SK-N-SH (cell line): ENCODE measurements at regions not wholly inside any gene's neighbourhood (a gene's known extent, or its start where the extent isn't known, plus 50 kb on each side); places are given as distances from the start of the nearest gene placed in this dataset.

ENCODE experiments used
- CTCF ChIA-PET: fragments of 300-600, 350-600 bp; formaldehyde crosslinking; extraction: SDS; loops from one replicate; lab custom pipeline; 2021; lab: Yijun Ruan, JAX
- POLR2A ChIA-PET: fragments of 350-600 bp; sonication (Branson Sonifier 250); formaldehyde crosslinking; extraction: SDS; loops from one replicate; lab custom pipeline; 2020; ENCODE audit warnings: antibody characterized with exemption, inconsistent platforms; lab: Yijun Ruan, JAX
- DNase-seq: peaks from one replicate; pipeline ENCODE4 v3.0.0; 2012
- H2AFZ ChIP-seq: fragments of 200-600 bp; sonication (generic); 2 replicates; pipeline ENCODE4 v1.8.1; 2016; ENCODE audit warnings: antibody characterized with exemption, mild to moderate bottlenecking, low read depth
- H3F3A ChIP-seq: fragments of 200-600 bp; sonication (generic); replicated peaks from 2 replicates; pipeline ENCODE3; 2016; ENCODE audit warnings: antibody characterized with exemption, mild to moderate bottlenecking; ENCODE audit not compliant: insufficient read depth
- H3K27ac ChIP-seq, 2 experiments: fragments of 200-500 bp in 1 of 2; fragments of 200-600 bp in 1 of 2; sonication (Bioruptor generic) in 1 of 2; sonication (generic), shearing (Covaris generic) in 1 of 2; 2 replicates each; pipeline versions ENCODE4 v1.5.1 to v1.6.1; 2014 to 2016; ENCODE audit warnings: low read depth in 2 of 2, inconsistent platforms in 1 of 2, low read length in 1 of 2, mild to moderate bottlenecking in 1 of 2, mixed read lengths in 1 of 2
- H3K27me3 ChIP-seq: fragments of 200-600 bp; sonication (generic), shearing (Covaris generic); 2 replicates; pipeline ENCODE4 v1.6.1; 2016; ENCODE audit warnings: mixed run types; ENCODE audit not compliant: insufficient read depth
- H3K36me3 ChIP-seq, 2 experiments: fragments of 200-500 bp in 1 of 2; fragments of 200-600 bp in 1 of 2; sonication (Bioruptor generic) in 1 of 2; sonication (generic) in 1 of 2; replicated peaks in 1 of 2; 2 replicates each; pipeline versions ENCODE3 to v1.5.1; 2014 to 2016; ENCODE audit warnings: low read length in 1 of 2, mild to moderate bottlenecking in 1 of 2; ENCODE audit not compliant: insufficient read depth in 2 of 2, control insufficient read depth in 1 of 2
- H3K4me1 ChIP-seq, 2 experiments: fragments of 200-500 bp in 1 of 2; fragments of 200-600 bp in 1 of 2; sonication (Bioruptor generic) in 1 of 2; sonication (generic), shearing (Covaris generic) in 1 of 2; 2 replicates each; pipeline versions ENCODE4 v1.5.1 to v1.6.1; 2014 to 2016; ENCODE audit warnings: low read depth in 1 of 2, low read length in 1 of 2, mixed run types in 1 of 2; ENCODE audit not compliant: insufficient read depth in 2 of 2, control insufficient read depth in 1 of 2
- H3K4me2 ChIP-seq: fragments of 200-600 bp; sonication (generic), shearing (Covaris generic); 2 replicates; pipeline ENCODE4 v1.6.1; 2017; ENCODE audit warnings: mixed run types
- H3K4me3 ChIP-seq, 2 experiments: fragments of 200-500 bp in 1 of 2; fragments of 200-600 bp in 1 of 2; sonication (Bioruptor generic) in 1 of 2; sonication (generic), shearing (Covaris generic) in 1 of 2; 2 replicates each; pipeline versions ENCODE4 v1.5.1 to v1.8.1; 2014 to 2016; ENCODE audit warnings: low read depth in 2 of 2, inconsistent platforms in 1 of 2, low read length in 1 of 2, mild to moderate bottlenecking in 1 of 2, mixed read lengths in 1 of 2, moderate library complexity in 1 of 2
- H3K79me2 ChIP-seq: fragments of 200-600 bp; sonication (generic); 2 replicates; pipeline ENCODE4 v1.8.1; 2017; ENCODE audit warnings: mild to moderate bottlenecking; ENCODE audit not compliant: insufficient read depth
- H3K9ac ChIP-seq: fragments of 200-600 bp; sonication (generic); 2 replicates; pipeline ENCODE4 v1.6.1; 2017; ENCODE audit warnings: mixed run types
- H3K9me2 ChIP-seq: fragments of 200-600 bp; sonication (generic); 2 replicates; pipeline ENCODE4 v1.6.1; 2017; ENCODE audit warnings: mixed run types
- H3K9me3 ChIP-seq: fragments of 200-600 bp; sonication (generic); 2 replicates; pipeline ENCODE4 v1.6.1; 2017; ENCODE audit warnings: mixed run types, mild to moderate bottlenecking, moderate library complexity
- H4K20me1 ChIP-seq: fragments of 200-600 bp; sonication (generic); 2 replicates; pipeline ENCODE4 v1.6.1; 2017; ENCODE audit warnings: mild to moderate bottlenecking, mixed run types; ENCODE audit not compliant: insufficient read depth
- CHD2 ChIP-seq: fragments of 150-350 bp; IDR thresholded peaks from 2 replicates; pipeline ENCODE4 v1.6.1; 2018; ENCODE audit warnings: low read length; ENCODE audit not compliant: partially characterized antibody
- CTCF ChIP-seq: fragments of 200-600 bp; sonication (generic); IDR thresholded peaks from 2 replicates; pipeline ENCODE4 v1.6.1; 2017; ENCODE audit warnings: antibody characterized with exemption, mild to moderate bottlenecking, moderate library complexity
- ELF1 ChIP-seq: IDR thresholded peaks from 2 replicates; pipeline ENCODE4 v1.4.0; 2012
- EP300 ChIP-seq, 2 experiments: IDR thresholded peaks; 2 replicates each; pipeline versions ENCODE4 v1.4.0 to v1.6.1; 2012; ENCODE audit warnings: borderline replicate concordance in 1 of 2, low read depth in 1 of 2, low read length in 1 of 2
- EZH2phosphoT487 ChIP-seq: fragments of 200-600 bp; sonication (generic); IDR thresholded peaks from 2 replicates; pipeline ENCODE4 v1.6.1; 2017; ENCODE audit warnings: low read depth, mixed run types, mild to moderate bottlenecking, antibody characterized with exemption, moderate library complexity, borderline replicate concordance
- FOSL2 ChIP-seq: IDR thresholded peaks from 2 replicates; pipeline ENCODE4 v1.4.0; 2012; ENCODE audit warnings: low read depth, mild to moderate bottlenecking, moderate library complexity, borderline replicate concordance
- FOXJ3 ChIP-seq: sonication (generic); formaldehyde crosslinking; IDR thresholded peaks from 2 replicates; pipeline ENCODE4 v1.5.1; 2020; ENCODE audit warnings: mild to moderate bottlenecking, missing genetic modification reagents
- FOXM1 ChIP-seq: IDR thresholded peaks from 2 replicates; pipeline ENCODE4 v1.4.0; 2012; ENCODE audit warnings: low read depth, mild to moderate bottlenecking
- GATA2 ChIP-seq: sonication (generic); formaldehyde crosslinking; IDR thresholded peaks from 2 replicates; pipeline ENCODE4 v1.5.0; 2020; ENCODE audit warnings: mild to moderate bottlenecking, missing genetic modification reagents
- IRF3 ChIP-seq: fragments of 150-350 bp; IDR thresholded peaks from 2 replicates; pipeline ENCODE4 v1.6.1; 2016; ENCODE audit warnings: mild to moderate bottlenecking, low read depth, low read length
- JUND ChIP-seq: IDR thresholded peaks from 2 replicates; pipeline ENCODE4 v1.4.0; 2012
- MAX ChIP-seq: IDR thresholded peaks from 2 replicates; pipeline ENCODE4 v1.4.0; 2012; ENCODE audit warnings: low read depth
- MEF2A ChIP-seq: IDR thresholded peaks from 2 replicates; pipeline ENCODE4 v1.4.0; 2012; ENCODE audit warnings: low read depth, borderline replicate concordance
- NFIC ChIP-seq: IDR thresholded peaks from 2 replicates; pipeline ENCODE4 v1.4.0; 2012; ENCODE audit warnings: borderline replicate concordance
- NRF1 ChIP-seq: IDR thresholded peaks from 2 replicates; pipeline ENCODE4 v1.6.1; 2012; ENCODE audit warnings: low read depth, mild to moderate bottlenecking, low read length
- POLR2AphosphoS5 ChIP-seq: IDR thresholded peaks from 2 replicates; pipeline ENCODE4 v1.6.1; 2012; ENCODE audit warnings: low read depth, low read length
- RAD21 ChIP-seq: IDR thresholded peaks from 2 replicates; pipeline ENCODE4 v1.6.1; 2012; ENCODE audit warnings: mild to moderate bottlenecking, low read length
- RCOR1 ChIP-seq: fragments of 150-350 bp; IDR thresholded peaks from 2 replicates; pipeline ENCODE4 v1.6.1; 2017; ENCODE audit warnings: antibody characterized with exemption, low read length
- SIN3A ChIP-seq: IDR thresholded peaks from 2 replicates; pipeline ENCODE4 v1.6.1; 2012; ENCODE audit warnings: low read depth, mild to moderate bottlenecking, low read length, moderate library complexity, borderline replicate concordance
- SMC3 ChIP-seq: IDR thresholded peaks from 2 replicates; pipeline ENCODE4 v1.6.1; 2012; ENCODE audit warnings: low read depth, low read length, improper control_type of control experiment
- TAF1 ChIP-seq: IDR thresholded peaks from 2 replicates; pipeline ENCODE4 v1.6.1; 2012; ENCODE audit warnings: low read depth, mild to moderate bottlenecking, low read length, moderate library complexity, borderline replicate concordance
- TCF12 ChIP-seq: IDR thresholded peaks from 2 replicates; pipeline ENCODE4 v1.4.0; 2012
- TEAD4 ChIP-seq: IDR thresholded peaks from 2 replicates; pipeline ENCODE4 v1.4.0; 2012; ENCODE audit warnings: mild to moderate bottlenecking, borderline replicate concordance; ENCODE audit not compliant: insufficient read depth
- USF1 ChIP-seq: IDR thresholded peaks from 2 replicates; pipeline ENCODE4 v1.4.0; 2012; ENCODE audit warnings: low read depth, borderline replicate concordance
- YY1 ChIP-seq: IDR thresholded peaks from 2 replicates; pipeline ENCODE4 v1.4.0; 2012; ENCODE audit warnings: low read depth, mild to moderate bottlenecking
- WGBS: methylation state at CpG from one replicate; pipeline ENCODE4 v1.1.6; 2017; ENCODE audit warnings: low lambda C conversion rate; 5-methylcytosine and 5-hydroxymethylcytosine counted together
- TF ChIP-seq, protein P1 (sequence below): fragments of 150-350 bp; IDR thresholded peaks from 2 replicates; pipeline ENCODE4 v1.6.1; 2017; ENCODE audit warnings: antibody characterized with exemption, low read length, low read depth, borderline replicate concordance

- Histone ChIP-seq H2AFZ (no peak overlapping the region), H3K4me1 (no peaks in the 10 kb centered on the region), H3K9ac (no peak overlapping the region), H3K79me2 (no peaks in the 10 kb centered on the region), H3K4me3 (no peak overlapping the region), H3K36me3 (no peaks in the 10 kb centered on the region), H3K9me3 (no peaks in the 10 kb centered on the region; the same call in 1 of the 2 replicates), H3K27ac (no peak overlapping the region), H3K27me3 (no peaks in the 10 kb centered on the region), H3K4me2 (no peak overlapping the region), H3F3A (no peaks in the 10 kb centered on the region), H3K9me2 (no peaks in the 10 kb centered on the region), H4K20me1 (no peaks in the 10 kb centered on the region)
- no peak for DNase-seq
- POLR2A ChIA-PET, result no interaction called here
- TF ChIP-seq POLR2AphosphoS5 (no peak), RCOR1 (no peak), FOXJ3 (CRISPR knock-in tag) (no peak), GATA2 (CRISPR knock-in tag) (no peak), MAX (no peak), NRF1 (no peak), YY1 (no peak), JUND (no peak), NFIC (no peak), ELF1 (no peak), MEF2A (no peak), TCF12 (no peak), FOSL2 (no peak), CTCF (no peak), SMC3 (no peak), RAD21 (no peak)
- TF ChIP-seq, protein P1, sequence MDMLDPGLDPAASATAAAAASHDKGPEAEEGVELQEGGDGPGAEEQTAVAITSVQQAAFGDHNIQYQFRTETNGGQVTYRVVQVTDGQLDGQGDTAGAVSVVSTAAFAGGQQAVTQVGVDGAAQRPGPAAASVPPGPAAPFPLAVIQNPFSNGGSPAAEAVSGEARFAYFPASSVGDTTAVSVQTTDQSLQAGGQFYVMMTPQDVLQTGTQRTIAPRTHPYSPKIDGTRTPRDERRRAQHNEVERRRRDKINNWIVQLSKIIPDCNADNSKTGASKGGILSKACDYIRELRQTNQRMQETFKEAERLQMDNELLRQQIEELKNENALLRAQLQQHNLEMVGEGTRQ, result no peak
- CTCF ChIA-PET, result interaction anchor here (1.0 kb wide), 1 partner anchor 31 kb away, joined by 3 read pairs; no protein-coding TSS in a partner anchor
- 46% methylated on average over 5 of the region's 5 CpGs for WGBS
Observed at GRCh38 chr15:31178705-31179104, 77.2 kb upstream of the TRPM1 start.

DNA sequence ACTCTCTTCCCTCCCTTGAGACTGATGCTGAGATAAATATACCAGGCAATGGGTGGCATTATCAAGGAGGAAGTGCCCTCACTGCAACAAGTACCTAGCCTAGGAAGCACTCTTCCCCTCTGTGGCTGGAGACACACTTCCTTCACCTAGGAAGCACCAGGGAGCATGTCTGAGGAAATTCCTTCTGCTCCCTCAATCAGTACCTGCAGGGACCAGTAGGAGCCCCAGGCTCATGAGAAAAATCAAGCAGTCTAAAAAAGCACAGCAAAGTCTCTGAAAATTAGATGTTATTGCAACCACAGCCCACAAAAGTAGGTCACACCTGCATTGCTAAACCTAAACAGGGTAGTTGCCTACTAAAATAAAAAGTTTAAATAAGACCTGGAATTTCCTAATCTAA lies 78.2 kb upstream of the TRPM1 start:
- Histone ChIP-seq H3K4me1 (no peaks in the 10 kb centered on the region), H3K4me3 (no peak overlapping the region), H3K4me2 (no peak overlapping the region), H3K9ac (no peak overlapping the region), H3K36me3 (no peaks in the 10 kb centered on the region), H3K27ac (no peak overlapping the region), H4K20me1 (no peaks in the 10 kb centered on the region), H3K9me2 (no peaks in the 10 kb centered on the region), H3K9me3 (no peaks in the 10 kb centered on the region; the same call in 1 of the 2 replicates), H3K27me3 (no peaks in the 10 kb centered on the region), H3K79me2 (no peaks in the 10 kb centered on the region), H2AFZ (no peak overlapping the region), H3F3A (no peaks in the 10 kb centered on the region)
- DNase-seq, result no peak
- ChIA-PET CTCF (interaction anchor here (1.0 kb wide), 1 partner anchor 32 kb away, joined by 3 read pairs; no protein-coding TSS in a partner anchor), POLR2A (no interaction called here)
- TF ChIP-seq SMC3 (no peak), IRF3 (no peak), JUND (no peak), USF1 (no peak), FOXJ3 (CRISPR knock-in tag) (no peak), NFIC (no peak), FOXM1 (no peak), MAX (no peak), TEAD4 (no peak), TAF1 (no peak), EP300 (IDR thresholded peaks at IDR 0.05; ENCODE audit: borderline replicate concordance in 1 of 2, low read depth in 1 of 2, low read length in 1 of 2) (no peak), FOSL2 (no peak), EZH2phosphoT487 (no peak), CHD2 (no peak), MEF2A (no peak), SIN3A (no peak)
